SU-DHL-6 (cell line): ENCODE measurements at regions not wholly inside any gene's neighbourhood (a gene's known extent, or its start where the extent isn't known, plus 50 kb on each side); places are given as distances from the start of the nearest gene placed in this dataset.

Experiments used
- EZH2phosphoT487 ChIP-seq: fragments of 200-600 bp; sonication (generic), shearing (Covaris generic); conservative IDR thresholded peaks from 2 replicates; pipeline ENCODE4 v1.6.1; 2018; ENCODE audit warnings: mild to moderate bottlenecking, antibody characterized with exemption, low read length, moderate library complexity, mixed read lengths
- TF ChIP-seq, protein P1 (sequence below): fragments of 200-600 bp; sonication (generic); IDR thresholded peaks from one replicate; pipeline ENCODE4 v1.5.1; 2017; ENCODE audit warnings: antibody characterized with exemption, mild to moderate bottlenecking, low read length, moderate library complexity; ENCODE audit not compliant: insufficient read depth, poor library complexity, severe bottlenecking

DNA sequence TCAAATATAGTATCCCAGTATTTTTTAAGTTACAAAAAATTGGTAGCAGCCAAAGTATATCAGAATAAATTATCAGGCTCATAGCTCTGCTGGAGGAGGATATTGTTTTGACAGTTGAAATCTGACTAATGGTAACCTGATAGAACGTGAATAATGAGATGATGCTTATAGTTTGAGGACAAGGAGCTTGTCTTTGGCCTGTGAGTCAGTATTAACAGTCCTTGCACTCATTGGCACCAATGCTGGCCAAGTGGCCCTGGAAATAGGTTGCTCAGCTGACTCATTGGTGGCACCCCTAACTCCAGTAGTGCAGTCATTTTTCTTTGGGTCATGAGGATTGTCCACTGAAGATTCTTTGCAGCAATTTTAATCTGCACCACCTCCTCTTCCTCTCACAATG lies 203.3 kb upstream of the JADE1 start:
- TF ChIP-seq, protein P1, sequence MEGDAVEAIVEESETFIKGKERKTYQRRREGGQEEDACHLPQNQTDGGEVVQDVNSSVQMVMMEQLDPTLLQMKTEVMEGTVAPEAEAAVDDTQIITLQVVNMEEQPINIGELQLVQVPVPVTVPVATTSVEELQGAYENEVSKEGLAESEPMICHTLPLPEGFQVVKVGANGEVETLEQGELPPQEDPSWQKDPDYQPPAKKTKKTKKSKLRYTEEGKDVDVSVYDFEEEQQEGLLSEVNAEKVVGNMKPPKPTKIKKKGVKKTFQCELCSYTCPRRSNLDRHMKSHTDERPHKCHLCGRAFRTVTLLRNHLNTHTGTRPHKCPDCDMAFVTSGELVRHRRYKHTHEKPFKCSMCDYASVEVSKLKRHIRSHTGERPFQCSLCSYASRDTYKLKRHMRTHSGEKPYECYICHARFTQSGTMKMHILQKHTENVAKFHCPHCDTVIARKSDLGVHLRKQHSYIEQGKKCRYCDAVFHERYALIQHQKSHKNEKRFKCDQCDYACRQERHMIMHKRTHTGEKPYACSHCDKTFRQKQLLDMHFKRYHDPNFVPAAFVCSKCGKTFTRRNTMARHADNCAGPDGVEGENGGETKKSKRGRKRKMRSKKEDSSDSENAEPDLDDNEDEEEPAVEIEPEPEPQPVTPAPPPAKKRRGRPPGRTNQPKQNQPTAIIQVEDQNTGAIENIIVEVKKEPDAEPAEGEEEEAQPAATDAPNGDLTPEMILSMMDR, result no peak
- TF ChIP-seq EZH2phosphoT487, result no peak
